Endothelial cell of umbilical vein (primary cell): ENCODE measurements at regions not wholly inside any gene's neighbourhood (a gene's known extent, or its start where the extent isn't known, plus 50 kb on each side); places are given as distances from the start of the nearest gene placed in this dataset.

ENCODE experiments used
- BruUV-seq: library from RNA; stranded (reverse); fragments of 400-500 nt; replicated peaks from 2 replicates; lab custom pipeline; 2021; lab: Mats Ljungman, UMichigan
- CTCF ChIA-PET: fragments of 300-600, 350-600 bp; sonication (Branson Sonifier 250); formaldehyde crosslinking; loops from one replicate; lab custom pipeline; 2021; ENCODE audit warnings: antibody characterized with exemption, inconsistent platforms; lab: Charles Lee
- POLR2A ChIA-PET: fragments of 300-600, 350-600 bp; sonication (Branson Sonifier 250); formaldehyde crosslinking; loops from one replicate; lab custom pipeline; 2021; ENCODE audit warnings: antibody characterized with exemption, inconsistent platforms; lab: Charles Lee
- DNase-seq: peaks from one replicate; pipeline ENCODE4 v3.0.0-alpha.2; 2011; ENCODE audit warnings: low read depth, low spot score
- FAIRE-seq: peaks from 2 replicates; lab custom pipeline; 2011; peaks lifted over from hg19 to GRCh38; lab: Jason Lieb, UNC
- H2AFZ ChIP-seq: 2 replicates; pipeline ENCODE4 v1.6.0; 2012; ENCODE audit warnings: low read depth, low read length, control low read depth, inconsistent platforms
- H3K27ac ChIP-seq: 2 replicates; pipeline ENCODE4 v1.5.1; 2011; ENCODE audit warnings: low read depth, mild to moderate bottlenecking, control low read depth, low read length, moderate library complexity; ENCODE audit not compliant: insufficient read depth
- H3K27me3 ChIP-seq, 2 experiments: 2 replicates each; pipeline versions ENCODE4 v1.6.0 to v1.6.1; 2011; ENCODE audit warnings: low read length in 2 of 2, mixed read lengths in 1 of 2; ENCODE audit not compliant: control insufficient read depth in 2 of 2, insufficient read depth in 2 of 2
- H3K36me3 ChIP-seq, 2 experiments: 2 replicates in 1 of 2; 3 replicates in 1 of 2; pipeline ENCODE4 v1.5.1; 2011; ENCODE audit warnings: low read length in 2 of 2, mild to moderate bottlenecking in 1 of 2, moderate library complexity in 1 of 2; ENCODE audit not compliant: control insufficient read depth in 2 of 2, insufficient read depth in 2 of 2; ENCODE audit errors: extremely low read depth in 1 of 2
- H3K4me1 ChIP-seq: 3 replicates; pipeline ENCODE4 v1.5.1; 2011; ENCODE audit warnings: mild to moderate bottlenecking, low read length; ENCODE audit not compliant: control insufficient read depth, insufficient read depth; ENCODE audit errors: extremely low read depth
- H3K4me2 ChIP-seq: 2 replicates; pipeline ENCODE4 v1.6.1; 2011; ENCODE audit warnings: low read length, control low read depth, mixed read lengths; ENCODE audit not compliant: insufficient read depth
- H3K4me3 ChIP-seq, 3 experiments: fragments of 200-600 bp in 1 of 3; sonication (generic), shearing (Covaris generic) in 1 of 3; replicated peaks in 1 of 3; 2 replicates each; pipeline ENCODE4 v1.5.1; 2011 to 2016; ENCODE audit warnings: control low read depth in 3 of 3, low read length in 3 of 3, mild to moderate bottlenecking in 2 of 3, inconsistent platforms in 1 of 3, low read depth in 1 of 3, moderate library complexity in 1 of 3; ENCODE audit not compliant: insufficient read depth in 1 of 3
- H3K79me2 ChIP-seq: 2 replicates; pipeline ENCODE4 v1.6.0; 2012; ENCODE audit warnings: low read length, inconsistent platforms; ENCODE audit not compliant: control insufficient read depth, insufficient read depth
- H3K9ac ChIP-seq: replicated peaks from 2 replicates; pipeline ENCODE3; 2011; ENCODE audit warnings: low read length, control low read depth; ENCODE audit not compliant: insufficient read depth; ENCODE audit errors: extremely low read depth
- H3K9me1 ChIP-seq: replicated peaks from 3 replicates; pipeline ENCODE4 v1.6.0; 2011; ENCODE audit warnings: mild to moderate bottlenecking, low read length; ENCODE audit not compliant: control insufficient read depth, insufficient read depth; ENCODE audit errors: extremely low read depth
- H3K9me3 ChIP-seq: replicated peaks from 2 replicates; pipeline ENCODE4 v1.5.1; 2012; ENCODE audit warnings: low read length, inconsistent platforms; ENCODE audit not compliant: control insufficient read depth, insufficient read depth
- H4K20me1 ChIP-seq: replicated peaks from 2 replicates; pipeline ENCODE3; 2011; ENCODE audit warnings: mild to moderate bottlenecking, low read length; ENCODE audit not compliant: control insufficient read depth, insufficient read depth; ENCODE audit errors: extremely low read depth
- CTCF ChIP-seq, 2 donors: IDR thresholded peaks; 1 replicate in 1 of 2; 2 replicates in 1 of 2; pipeline ENCODE4 v1.5.1; 2011; ENCODE audit warnings: low read length in 2 of 2, mild to moderate bottlenecking in 2 of 2, moderate library complexity in 2 of 2, control low read depth in 1 of 2, inconsistent platforms in 1 of 2, low read depth in 1 of 2; ENCODE audit not compliant: insufficient read depth in 1 of 2; ENCODE audit errors: extremely low read depth in 1 of 2
- EZH2 ChIP-seq: IDR thresholded peaks from 2 replicates; pipeline ENCODE4 v1.6.1; 2012; ENCODE audit warnings: borderline replicate concordance, low read depth, mild to moderate bottlenecking, moderate library complexity, low read length, inconsistent platforms; ENCODE audit not compliant: severe bottlenecking
- FOS ChIP-seq: IDR thresholded peaks from 2 replicates; pipeline ENCODE4 v1.6.1; 2011; ENCODE audit warnings: mild to moderate bottlenecking, low read length, moderate library complexity, borderline replicate concordance; ENCODE audit not compliant: insufficient read depth
- GATA2 ChIP-seq: IDR thresholded peaks from 2 replicates; pipeline ENCODE4 v1.7.0; 2011; ENCODE audit warnings: low read depth, mild to moderate bottlenecking, moderate library complexity, mixed read lengths, low read length; ENCODE audit not compliant: insufficient read length, insufficient read depth
- JUN ChIP-seq: IDR thresholded peaks from 2 replicates; pipeline ENCODE4 v1.6.1; 2011; ENCODE audit warnings: borderline replicate concordance, low read depth; ENCODE audit not compliant: insufficient read length, insufficient read depth
- MAX ChIP-seq: IDR thresholded peaks from 2 replicates; pipeline ENCODE4 v1.6.1; 2011; ENCODE audit not compliant: insufficient read depth, insufficient read length
- MYC ChIP-seq: IDR thresholded peaks from one replicate; pipeline ENCODE4 v1.6.1; 2011; ENCODE audit warnings: mild to moderate bottlenecking, low read depth, low read length
- POLR2A ChIP-seq: IDR thresholded peaks from 2 replicates; pipeline ENCODE4 v1.6.1; 2012; ENCODE audit warnings: low read depth, mild to moderate bottlenecking, control low read depth, low read length
- POLR2AphosphoS5 ChIP-seq: IDR thresholded peaks from 2 replicates; pipeline ENCODE4 v1.6.1; 2012; ENCODE audit warnings: low read depth, mild to moderate bottlenecking, control low read depth, low read length, moderate library complexity; ENCODE audit not compliant: insufficient read depth
- dilution Hi-C: fragments of 300-500 bp; cut with MboI; formaldehyde crosslinking; loops from one replicate; pipeline ENCODE4 v1.15.0; 2019; ENCODE audit warnings: low sequenced_read_pairs; ENCODE audit not compliant: extremely low pct_ligation_motif_present
- intact Hi-C: fragments of 100-400 bp; cut with micrococcal nuclease; formaldehyde crosslinking; loops from one replicate; pipeline ENCODE4 v1.10.0; 2022

GRCh38 chr6:81067057-81067456, 685.4 kb downstream of the TENT5A start:
- DNase-seq (no peak), FAIRE-seq (no peak)
- CTCF ChIA-PET = no interaction called here
- Histone ChIP-seq H3K27ac (no peak overlapping the region), H3K9me3 (no peaks in the 10 kb centered on the region), H3K4me1 (no peaks in the 10 kb centered on the region), H4K20me1 (no peaks in the 10 kb centered on the region), H3K36me3 (no peaks in the 10 kb centered on the region), H3K4me3 (no peak overlapping the region), H3K27me3 (no peaks in the 10 kb centered on the region), H3K79me2 (no peaks in the 10 kb centered on the region), H3K9me1 (no peaks in the 10 kb centered on the region), H2AFZ (no peak overlapping the region), H3K9ac (no peak overlapping the region), H3K4me2 (no peak overlapping the region)
- intact Hi-C loops (no loop called here), dilution Hi-C loops (no loop called here)
- POLR2A ChIA-PET = no interaction called here
- TF ChIP-seq POLR2A (no peak), EZH2 (no peak), MYC (no peak), CTCF (IDR thresholded peaks at IDR 0.05; ENCODE audit: extremely low read depth in 1 of 2, insufficient read depth in 1 of 2, low read depth in 1 of 2, low read length in 2 of 2) (no peak), POLR2AphosphoS5 (no peak), JUN (no peak), MAX (no peak), FOS (no peak), GATA2 (no peak)
- BruUV-seq = no TSS peak
